HG03045 (cell line): ENCODE measurements at regions not wholly inside any gene's neighbourhood (a gene's known extent, or its start where the extent isn't known, plus 50 kb on each side); places are given as distances from the start of the nearest gene placed in this dataset.

Source experiments
- ATAC-seq: cut with Tn5 transposase; IDR thresholded peaks from one replicate; pipeline ENCODE4 v1.9.1; 2021; ENCODE audit warnings: mild to moderate bottlenecking, moderate library complexity; ENCODE audit not compliant: unreplicated experiment

GRCh38 chr9:78491402-78491801 lies 194.5 kb downstream of the PSAT1 start:
- no peak for ATAC-seq

DNA sequence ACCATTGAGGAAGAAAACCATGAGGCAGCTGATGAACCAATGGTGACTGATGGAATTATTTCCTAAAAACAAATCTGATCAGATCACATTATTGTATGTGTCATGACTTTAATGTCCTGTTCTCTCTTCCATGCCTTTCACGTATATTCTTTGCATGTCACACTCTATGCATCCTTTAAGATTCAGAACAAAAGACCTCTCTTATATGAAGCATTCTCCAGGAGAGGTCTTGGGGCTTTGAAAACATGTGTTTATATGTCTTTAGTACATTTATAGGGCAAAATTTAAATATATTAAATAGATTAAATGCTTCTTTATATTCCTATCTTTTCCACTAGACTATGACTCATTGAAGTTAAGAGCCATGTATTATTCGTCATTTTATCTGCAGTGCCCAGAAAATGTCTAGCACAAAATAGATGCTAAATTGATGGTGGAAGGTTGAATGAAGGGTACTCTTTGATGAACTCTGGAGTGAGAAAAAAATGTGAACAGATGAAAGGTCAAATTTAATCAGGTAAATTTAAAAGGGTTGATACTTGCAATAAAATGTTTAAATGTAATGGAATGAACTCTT lies 196.3 kb downstream of the PSAT1 start:
- ATAC-seq, result no peak

DNA sequence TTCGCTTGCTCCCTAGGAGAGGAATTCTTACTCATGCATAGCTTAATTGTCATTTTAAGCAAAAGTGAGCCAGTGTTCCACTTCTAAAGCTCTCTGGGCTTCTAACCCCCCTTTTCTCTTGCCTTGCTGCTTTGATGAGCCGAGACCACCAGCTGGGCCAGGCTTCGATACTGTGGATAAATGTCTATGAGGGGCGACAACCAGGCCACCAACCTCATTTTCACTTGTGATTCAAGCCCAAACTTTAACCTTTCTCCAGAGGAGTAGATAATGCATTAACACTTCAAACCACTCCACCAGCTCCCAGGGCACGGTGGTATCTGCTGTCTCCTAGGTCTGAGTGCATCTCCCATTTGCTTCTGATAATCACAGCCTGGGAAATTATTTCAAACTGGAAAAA lies 205.6 kb downstream of the PSAT1 start:
- no peak for ATAC-seq

- no peak for ATAC-seq
Observed at GRCh38 chr9:78505546-78505945, 208.6 kb downstream of the PSAT1 start.

DNA sequence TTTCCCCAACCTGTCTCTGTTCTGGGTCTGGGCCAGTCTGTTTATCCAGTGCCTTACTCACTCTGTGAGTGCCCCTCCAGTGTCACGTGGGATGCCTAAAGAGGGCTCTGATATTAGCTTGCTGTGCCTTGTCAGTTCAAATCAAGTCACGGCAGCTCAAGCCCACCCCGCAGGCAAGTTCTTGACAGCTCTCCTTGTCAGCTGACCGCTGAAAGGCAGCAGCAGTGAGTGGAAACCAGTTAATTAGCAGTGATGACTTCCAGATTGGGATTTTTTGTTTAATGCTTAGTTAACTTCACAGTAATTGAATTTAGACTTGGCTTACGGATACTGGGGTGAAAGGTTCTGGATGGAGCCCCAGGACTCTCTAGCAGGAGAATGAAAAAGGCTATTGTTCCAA lies 210.1 kb downstream of the PSAT1 start:
- no peak for ATAC-seq

DNA sequence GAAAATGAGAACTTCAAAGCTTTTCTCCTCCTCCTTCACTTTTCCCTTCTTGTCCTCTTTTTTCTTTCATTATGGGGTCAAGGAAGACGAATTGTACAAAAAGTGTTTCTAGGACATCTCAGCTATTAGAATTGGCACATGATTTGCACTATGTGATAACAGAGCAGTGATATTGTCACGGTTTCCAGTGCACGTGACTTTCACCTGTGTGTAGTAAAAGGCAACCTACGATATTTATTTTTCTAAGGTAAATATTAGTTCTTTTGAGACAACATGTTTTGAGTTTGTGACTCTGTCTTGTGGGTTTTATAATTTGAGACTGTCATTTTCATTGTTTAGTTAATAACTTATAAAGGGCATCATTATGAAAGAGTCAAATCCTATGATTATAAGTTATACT lies 213.1 kb downstream of the PSAT1 start:
- ATAC-seq, result no peak

GRCh38 chr9:78515108-78515507 lies 218.2 kb downstream of the PSAT1 start:
- no peak for ATAC-seq

DNA sequence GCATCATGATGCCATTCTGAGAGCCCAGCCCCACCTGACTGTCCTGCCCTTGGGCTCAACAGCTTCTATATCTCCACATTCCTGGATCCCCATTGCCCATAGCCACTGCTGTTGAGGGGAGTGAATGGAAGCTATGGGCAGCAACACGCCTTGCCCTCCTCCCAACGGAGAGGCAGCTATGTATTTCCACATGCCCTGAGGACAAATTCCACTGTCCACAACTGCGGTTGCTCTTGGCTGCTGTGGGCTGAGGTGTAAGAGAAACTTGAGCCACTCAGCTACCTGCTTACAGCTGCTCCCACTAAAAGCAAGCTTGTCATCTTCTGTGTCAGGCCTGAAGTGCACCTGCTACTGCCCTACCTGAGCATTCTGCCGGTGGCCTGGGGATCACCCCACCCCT lies 222.9 kb downstream of the PSAT1 start:
- ATAC-seq, result no peak

- ATAC-seq, result no peak
Observed at GRCh38 chr9:78521680-78522079, 224.8 kb downstream of the PSAT1 start.

- no peak for ATAC-seq
Observed at GRCh38 chr9:78525986-78526560, 229.1 kb downstream of the PSAT1 start.

DNA sequence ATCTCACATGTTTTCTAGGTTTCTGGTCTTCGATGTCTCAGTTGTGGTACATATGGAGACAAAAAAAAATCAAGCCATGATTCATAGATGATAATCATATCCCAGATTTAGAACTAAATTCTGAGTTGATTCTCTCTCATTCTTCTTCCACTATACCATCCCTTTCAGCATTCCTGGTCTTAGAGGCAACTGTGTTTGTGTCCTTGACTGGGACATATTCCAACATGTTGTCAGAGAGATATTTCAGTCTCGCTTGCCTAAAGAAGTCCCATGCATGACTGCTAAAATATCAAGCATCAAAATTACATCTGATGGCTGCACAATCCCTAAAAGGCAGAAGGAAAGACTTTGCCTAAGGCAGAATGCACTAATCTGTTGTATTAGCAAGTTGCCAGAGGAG lies 236.6 kb downstream of the PSAT1 start:
- ATAC-seq, result no peak

DNA sequence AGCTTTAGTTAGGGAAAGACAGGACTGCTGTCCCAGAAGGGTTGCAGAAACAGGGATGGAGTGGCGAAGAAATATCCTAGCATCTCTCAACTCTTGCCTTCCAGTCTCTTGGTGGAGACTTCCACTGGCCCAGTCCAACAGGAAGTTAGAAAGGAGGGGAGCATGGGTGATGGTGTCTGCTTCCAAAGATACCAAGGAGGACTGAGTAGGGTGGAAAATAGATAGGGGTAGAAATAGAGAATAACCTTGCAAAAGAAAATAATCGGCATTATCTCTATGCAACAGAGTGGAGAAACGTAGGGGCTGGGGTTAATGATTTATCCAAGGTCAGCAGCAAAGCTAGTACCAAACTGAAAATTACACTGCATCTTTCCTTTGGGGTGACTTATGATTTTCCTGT lies 242.3 kb downstream of the PSAT1 start:
- no peak for ATAC-seq

GRCh38 chr9:78539904-78540303 lies 243.0 kb downstream of the PSAT1 start:
- no peak for ATAC-seq

GRCh38 chr9:78541868-78542443 lies 245.0 kb downstream of the PSAT1 start:
- ATAC-seq, result no peak

- no peak for ATAC-seq
Observed at GRCh38 chr9:78542491-78543181, 245.7 kb downstream of the PSAT1 start.

DNA sequence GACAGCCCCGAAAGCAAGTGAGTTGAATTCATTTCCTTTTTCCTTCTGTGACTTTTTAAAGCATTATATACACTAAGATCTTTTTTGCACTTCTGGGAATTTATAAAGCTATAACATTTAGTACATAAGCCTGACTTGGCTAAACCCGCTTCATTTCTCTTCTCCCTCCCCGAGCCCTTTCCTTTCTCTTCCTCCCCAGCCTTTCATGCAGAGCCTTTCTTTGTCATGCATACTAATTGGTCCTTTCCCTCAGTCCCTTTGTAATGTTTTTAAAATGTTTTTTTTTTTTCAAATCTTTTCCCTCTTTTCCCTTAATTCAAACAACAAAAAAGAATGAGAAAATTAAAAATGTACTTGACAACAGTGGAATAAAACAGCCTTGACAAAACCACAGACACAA lies 246.4 kb downstream of the PSAT1 start:
- ATAC-seq, result no peak

DNA sequence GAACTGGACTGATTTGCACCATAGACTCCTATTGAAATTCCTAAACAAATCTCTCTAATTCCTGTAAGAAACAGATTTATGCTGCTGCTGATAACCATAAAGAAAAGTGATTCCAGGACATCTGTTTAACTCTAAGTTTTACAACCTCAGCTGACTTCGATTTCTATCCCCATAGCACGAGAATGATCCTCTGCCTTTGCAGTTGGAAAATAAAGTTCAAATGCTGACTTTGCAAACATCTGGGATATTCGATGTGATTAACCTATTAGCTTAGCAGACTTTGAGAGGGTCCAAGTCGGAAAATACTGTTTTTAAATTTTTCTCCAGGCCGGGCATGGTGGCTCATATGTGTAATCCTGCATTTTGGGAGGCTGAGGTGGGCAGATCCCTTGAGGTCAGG lies 247.3 kb downstream of the PSAT1 start:
- no peak for ATAC-seq

DNA sequence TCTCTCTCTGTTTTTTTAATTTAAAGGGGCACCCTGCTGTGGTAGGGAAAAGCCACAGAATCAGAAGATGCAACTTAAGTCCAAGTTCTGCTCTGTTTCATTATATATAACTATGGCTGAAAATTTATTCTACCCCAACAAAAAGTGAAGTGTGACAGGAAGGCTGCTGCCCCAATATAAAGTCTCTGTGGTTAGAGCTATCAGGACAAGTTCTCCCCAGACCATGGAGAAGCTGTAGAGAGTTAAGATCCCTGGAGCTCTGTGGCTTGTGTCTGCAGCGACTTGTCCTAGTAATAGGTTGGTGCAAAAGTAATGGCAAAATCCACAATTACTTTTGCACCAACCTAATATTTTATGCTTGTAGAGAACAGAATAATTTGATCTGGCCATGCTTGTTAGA lies 250.9 kb downstream of the PSAT1 start:
- ATAC-seq, result no peak

DNA sequence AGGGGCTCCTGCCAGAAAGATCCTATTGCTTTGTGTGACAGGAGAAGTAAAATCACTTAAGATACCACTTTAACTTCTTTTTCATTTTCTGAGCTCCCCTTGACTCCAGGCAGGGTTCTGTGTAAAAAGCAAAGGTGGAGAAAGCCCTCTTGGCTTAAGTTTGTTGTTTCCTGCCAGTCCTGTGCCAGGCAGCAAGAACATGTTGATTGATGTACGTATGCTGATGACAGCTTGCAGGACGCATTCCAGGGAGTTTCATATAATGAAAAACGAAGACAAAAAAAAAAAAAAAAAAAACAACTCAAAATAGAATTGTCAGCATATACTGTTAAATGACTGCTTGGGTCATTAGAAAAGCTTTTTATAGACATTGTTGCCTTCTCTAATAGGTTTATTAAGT lies 251.7 kb downstream of the PSAT1 start:
- ATAC-seq, result no peak

- ATAC-seq, result no peak
Observed at GRCh38 chr9:78549711-78550110, 252.8 kb downstream of the PSAT1 start.

- no peak for ATAC-seq
Observed at GRCh38 chr9:78552802-78553201, 255.9 kb downstream of the PSAT1 start.

- no peak for ATAC-seq
Observed at GRCh38 chr9:78557540-78557939, 260.6 kb downstream of the PSAT1 start.
